ENCODE measurements at regions not wholly inside any gene's neighbourhood (a gene's known extent, or its start where the extent isn't known, plus 50 kb on each side); places are given as distances from the start of the nearest gene placed in this dataset.
"Not testable (repeated sequence)": the region's sequence is repeated elsewhere in the genome, so short reads cannot be mapped to it uniquely, and the experiment has no call there.

- no peak for TF ChIP-seq Cebpa-rat (IDR thresholded peaks at IDR 0.05)
- H3K36me3 ChIP-seq, result no peaks in the 10 kb centered on the region
- H3K27ac ChIP-seq, result no peak overlapping the region
- no peaks in the 10 kb centered on the region for H3K27me3 ChIP-seq
- no peak overlapping the region for H3K9ac ChIP-seq
- H3K9me3 ChIP-seq, result no peaks in the 10 kb centered on the region
- H4K20me1 ChIP-seq, result no peaks in the 10 kb centered on the region
- H3K4me1 ChIP-seq, result no peaks in the 10 kb centered on the region
- H3K4me3 ChIP-seq, result no peak overlapping the region
- H3K4me2 ChIP-seq, result no peak overlapping the region
These were observed 379.8 kb downstream of the ZNF674 start for GRCh38 chrX:46165411-46165810.

GRCh38 chrX:46152756-46153155, 392.5 kb downstream of the ZNF674 start:
- H3K4me1 ChIP-seq, result no peaks in the 10 kb centered on the region
- no peaks in the 10 kb centered on the region for H4K20me1 ChIP-seq
- H3K9ac ChIP-seq, result no peak overlapping the region
- no peaks in the 10 kb centered on the region for H3K36me3 ChIP-seq
- no peak overlapping the region for H3K27ac ChIP-seq
- no peak overlapping the region for H3K4me2 ChIP-seq
- TF ChIP-seq Cebpa-rat (IDR thresholded peaks at IDR 0.05), result no peak
- H3K4me3 ChIP-seq, result no peak overlapping the region
- H3K27me3 ChIP-seq, result no peaks in the 10 kb centered on the region
- no peaks in the 10 kb centered on the region for H3K9me3 ChIP-seq

- H3K27ac ChIP-seq, H3K9ac ChIP-seq, H3K4me1 ChIP-seq, H3K4me3 ChIP-seq, H3K9me3 ChIP-seq, H4K20me1 ChIP-seq, H3K36me3 ChIP-seq, H3K27me3 ChIP-seq, H3K4me2 ChIP-seq: not testable (repeated sequence)
These were observed 393.9 kb downstream of the ZNF674 start for GRCh38 chrX:46151332-46151731.

GRCh38 chrX:46144566-46144965, 400.7 kb downstream of the ZNF674 start:
- Histone ChIP-seq H3K36me3 (no peaks in the 10 kb centered on the region), H3K4me2 (no peak overlapping the region), H3K27ac (no peak overlapping the region), H3K9me3 (no peaks in the 10 kb centered on the region; the same call in 1 of the 2 replicates), H4K20me1 (no peaks in the 10 kb centered on the region), H3K27me3 (no peaks in the 10 kb centered on the region), H3K4me1 (no peaks in the 10 kb centered on the region), H3K9ac (no peak overlapping the region), H3K4me3 (no peak overlapping the region)
- no peak for TF ChIP-seq Cebpa-rat (IDR thresholded peaks at IDR 0.05)

GRCh38 chrX:46140272-46140671, 404.9 kb downstream of the ZNF674 start:
- no peak overlapping the region for H3K4me3 ChIP-seq
- no peaks in the 10 kb centered on the region for H3K4me1 ChIP-seq
- H3K27me3 ChIP-seq, result no peaks in the 10 kb centered on the region
- TF ChIP-seq Cebpa-rat (IDR thresholded peaks at IDR 0.05), result no peak
- H3K4me2 ChIP-seq, result no peak overlapping the region
- no peak overlapping the region for H3K27ac ChIP-seq
- no peak overlapping the region for H3K9ac ChIP-seq
- H3K36me3 ChIP-seq, result no peaks in the 10 kb centered on the region
- no peaks in the 10 kb centered on the region; the same call in 1 of the 2 replicates for H3K9me3 ChIP-seq
- no peaks in the 10 kb centered on the region for H4K20me1 ChIP-seq

GRCh38 chrX:46130247-46130646, 415.0 kb downstream of the ZNF674 start:
- no peak for TF ChIP-seq Cebpa-rat (IDR thresholded peaks at IDR 0.05)
- H3K4me2 ChIP-seq, result no peak overlapping the region
- H3K4me3 ChIP-seq, result no peak overlapping the region

GRCh38 chrX:46125111-46125510, 420.1 kb downstream of the ZNF674 start:
- no peaks in the 10 kb centered on the region for H3K27me3 ChIP-seq
- no peaks in the 10 kb centered on the region for H3K36me3 ChIP-seq
- no peak overlapping the region for H3K4me2 ChIP-seq
- peaks cover 8% of the 10 kb centered on the region; the same call in 1 of the 2 replicates for H3K4me1 ChIP-seq
- H3K27ac ChIP-seq, result no peak overlapping the region
- no peak overlapping the region for H3K9ac ChIP-seq
- H3K9me3 ChIP-seq, result no peaks in the 10 kb centered on the region
- H3K4me3 ChIP-seq, result no peak overlapping the region
- H4K20me1 ChIP-seq, result no peaks in the 10 kb centered on the region
- no peak for TF ChIP-seq Cebpa-rat (IDR thresholded peaks at IDR 0.05)

More at GRCh38 chrX:46130247-46130646, 415.0 kb downstream of the ZNF674 start:
- H3K36me3 ChIP-seq, result no peaks in the 10 kb centered on the region
- H3K27ac ChIP-seq, result no peak overlapping the region
- H3K4me1 ChIP-seq, result peaks cover 2% of the 10 kb centered on the region; the same call in 1 of the 2 replicates
- H3K9me3 ChIP-seq, result no peaks in the 10 kb centered on the region
- H3K9ac ChIP-seq, result no peak overlapping the region
- H4K20me1 ChIP-seq, result no peaks in the 10 kb centered on the region
- H3K27me3 ChIP-seq, result peaks cover 12% of the 10 kb centered on the region

GRCh38 chrX:46117234-46117633, 428.0 kb downstream of the ZNF674 start:
- no peak overlapping the region for H3K4me3 ChIP-seq
- no peak overlapping the region for H3K4me2 ChIP-seq
- H3K27me3 ChIP-seq, result no peaks in the 10 kb centered on the region
- H3K27ac ChIP-seq, result no peak overlapping the region
- H3K4me1 ChIP-seq, result no peaks in the 10 kb centered on the region
- H3K9ac ChIP-seq, result no peak overlapping the region
- H3K36me3 ChIP-seq, result no peaks in the 10 kb centered on the region
- H4K20me1 ChIP-seq, result no peaks in the 10 kb centered on the region
- no peak for TF ChIP-seq Cebpa-rat (IDR thresholded peaks at IDR 0.05)
- peaks cover 14% of the 10 kb centered on the region for H3K9me3 ChIP-seq

GRCh38 chrX:46087310-46087709, 457.9 kb downstream of the ZNF674 start:
- not testable (repeated sequence) for H3K27me3 ChIP-seq, H3K27ac ChIP-seq

GRCh38 chrX:46080121-46080520, 465.1 kb downstream of the ZNF674 start:
- not testable (repeated sequence) for H3K27me3 ChIP-seq, H3K4me1 ChIP-seq, H3K27ac ChIP-seq, H3K4me3 ChIP-seq, H3K36me3 ChIP-seq, H3K4me2 ChIP-seq, H4K20me1 ChIP-seq, H3K9ac ChIP-seq
- H3K9me3 ChIP-seq, result peaks cover 12% of the 10 kb centered on the region; the same call in 1 of the 2 replicates

More at GRCh38 chrX:46087310-46087709, 457.9 kb downstream of the ZNF674 start:
- not testable (repeated sequence) for H3K4me1 ChIP-seq, H4K20me1 ChIP-seq, H3K9me3 ChIP-seq, H3K9ac ChIP-seq, H3K4me2 ChIP-seq, H3K36me3 ChIP-seq, H3K4me3 ChIP-seq

GRCh38 chrX:46072791-46073190, 472.4 kb downstream of the ZNF674 start:
- no peaks in the 10 kb centered on the region for H3K36me3 ChIP-seq
- no peaks in the 10 kb centered on the region for H3K27me3 ChIP-seq
- no peaks in the 10 kb centered on the region for H3K4me1 ChIP-seq
- H3K9ac ChIP-seq, result no peak overlapping the region
- H3K4me3 ChIP-seq, result no peak overlapping the region
- H3K4me2 ChIP-seq, result no peak overlapping the region
- H3K27ac ChIP-seq, result no peak overlapping the region
- no peak for TF ChIP-seq Cebpa-rat (IDR thresholded peaks at IDR 0.05)
- no peaks in the 10 kb centered on the region; the same call in 1 of the 2 replicates for H3K9me3 ChIP-seq
- no peaks in the 10 kb centered on the region for H4K20me1 ChIP-seq
